ENCODE measurements at regions not wholly inside any gene's neighbourhood (a gene's known extent, or its start where the extent isn't known, plus 50 kb on each side); places are given as distances from the start of the nearest gene placed in this dataset.

- H3K36me3 Mint-ChIP-seq (ENCODE audit: low read depth): peaks cover 11% of the 10 kb centered on the region; the same call in 1 of the 2 replicates
Measured at GRCh38 chr11:115056514-115056913, 378.2 kb downstream of the NXPE2 start.

DNA sequence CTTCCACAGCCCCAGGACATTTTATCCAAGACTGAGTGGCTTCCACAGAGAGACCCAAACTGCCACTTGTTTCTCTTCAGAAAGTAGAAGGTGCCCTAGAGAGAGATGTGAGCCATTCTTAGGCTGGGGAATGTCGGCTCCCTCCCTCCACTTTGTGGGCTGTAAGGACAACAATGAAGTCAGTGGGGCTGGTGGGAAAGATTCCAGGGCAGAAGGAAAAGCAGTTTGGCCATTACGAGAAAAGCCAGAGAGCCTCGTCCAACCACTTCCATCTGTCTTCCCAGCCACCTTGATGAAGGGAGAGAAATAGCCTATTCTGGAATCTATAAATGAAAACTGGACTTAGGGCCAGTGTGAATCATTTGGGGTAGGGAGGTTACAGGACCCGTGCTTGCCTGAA lies 382.5 kb downstream of the NXPE2 start:
- no peaks in the 10 kb centered on the region for H3K27me3 Mint-ChIP-seq (ENCODE audit: insufficient read depth)
- no peak overlapping the region for H3K4me3 Mint-ChIP-seq
- DNase-seq: no peak
- no peak overlapping the region for H3K27ac Mint-ChIP-seq
- peaks cover 11% of the 10 kb centered on the region; the same call in 1 of the 2 replicates for H3K36me3 Mint-ChIP-seq (ENCODE audit: low read depth)
- peaks cover 74% of the 10 kb centered on the region for H3K9me3 Mint-ChIP-seq
- TF ChIP-seq CTCF (IDR thresholded peaks at IDR 0.05): no peak
- H3K4me1 Mint-ChIP-seq (ENCODE audit: low read depth): no peaks in the 10 kb centered on the region

More at GRCh38 chr11:115056514-115056913, 378.2 kb downstream of the NXPE2 start:
- Mint-ChIP-seq H3K9me3 (peaks cover 79% of the 10 kb centered on the region), H3K27ac (no peak overlapping the region), H3K4me1 (ENCODE audit: low read depth) (no peaks in the 10 kb centered on the region), H3K27me3 (ENCODE audit: insufficient read depth) (no peaks in the 10 kb centered on the region), H3K4me3 (no peak overlapping the region)
- no peak for TF ChIP-seq CTCF (IDR thresholded peaks at IDR 0.05)
- no peak for DNase-seq

GRCh38 chr11:115065314-115065713 lies 387.0 kb downstream of the NXPE2 start:
- Mint-ChIP-seq H3K4me3 (no peak overlapping the region), H3K9me3 (peaks cover 72% of the 10 kb centered on the region), H3K27ac (no peak overlapping the region), H3K36me3 (ENCODE audit: low read depth) (no peaks in the 10 kb centered on the region; the same call in 1 of the 2 replicates), H3K4me1 (ENCODE audit: low read depth) (no peaks in the 10 kb centered on the region), H3K27me3 (ENCODE audit: insufficient read depth) (peaks cover 2% of the 10 kb centered on the region; the same call in 1 of the 2 replicates)
- no peak for DNase-seq
- TF ChIP-seq CTCF (IDR thresholded peaks at IDR 0.05): no peak

- DNase-seq: no peak
- Mint-ChIP-seq H3K4me1 (ENCODE audit: low read depth) (no peaks in the 10 kb centered on the region), H3K4me3 (no peak overlapping the region), H3K27me3 (ENCODE audit: insufficient read depth) (peaks cover 2% of the 10 kb centered on the region; the same call in 1 of the 2 replicates), H3K27ac (no peak overlapping the region), H3K36me3 (ENCODE audit: low read depth) (no peaks in the 10 kb centered on the region; the same call in 1 of the 2 replicates), H3K9me3 (peaks cover 72% of the 10 kb centered on the region)
- no peak for TF ChIP-seq CTCF (IDR thresholded peaks at IDR 0.05)
Measured at GRCh38 chr11:115065830-115066664, 387.7 kb downstream of the NXPE2 start.

DNA sequence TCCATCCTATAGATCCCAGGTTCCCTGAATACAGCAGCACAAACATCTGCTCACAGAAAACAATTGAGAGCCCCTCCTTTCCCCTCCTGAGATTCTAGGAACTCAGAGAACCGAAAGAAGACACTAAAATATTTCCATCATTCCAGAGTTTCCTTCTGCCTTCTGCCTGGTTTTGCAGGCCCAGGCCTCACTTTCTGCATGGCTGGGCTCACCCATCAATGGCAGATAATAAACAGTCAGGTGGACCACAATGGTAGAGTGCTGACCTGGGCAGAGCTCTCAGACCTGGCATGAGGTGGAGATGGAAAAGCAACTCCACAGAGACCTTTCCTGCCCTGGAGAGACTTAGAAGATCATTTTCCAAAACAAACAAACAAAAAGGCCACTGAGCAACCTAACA lies 389.1 kb downstream of the NXPE2 start:
- no peak overlapping the region for H3K4me3 Mint-ChIP-seq
- no peaks in the 10 kb centered on the region; the same call in 1 of the 2 replicates for H3K36me3 Mint-ChIP-seq (ENCODE audit: low read depth)
- no peak for DNase-seq
- H3K27me3 Mint-ChIP-seq (ENCODE audit: insufficient read depth): peaks cover 2% of the 10 kb centered on the region; the same call in 1 of the 2 replicates
- no peak for TF ChIP-seq CTCF (IDR thresholded peaks at IDR 0.05)
- no peaks in the 10 kb centered on the region for H3K4me1 Mint-ChIP-seq (ENCODE audit: low read depth)
- peaks cover 66% of the 10 kb centered on the region for H3K9me3 Mint-ChIP-seq
- H3K27ac Mint-ChIP-seq: no peak overlapping the region

Measured in HFFc6 (cell line).